Astrocyte (in vitro differentiated cells and primary cell): ENCODE measurements at regions not wholly inside any gene's neighbourhood (a gene's known extent, or its start where the extent isn't known, plus 50 kb on each side); places are given as distances from the start of the nearest gene placed in this dataset.

Experiments used
- DNase-seq: peaks from one replicate; pipeline ENCODE4 v3.0.0-alpha.2; 2010; ENCODE audit warnings: low read depth
- FAIRE-seq: peaks from 2 replicates; lab custom pipeline; 2011; peaks lifted over from hg19 to GRCh38; lab: Jason Lieb, UNC
- H2AFZ ChIP-seq: 2 replicates; pipeline ENCODE4 v1.6.0; 2012; ENCODE audit warnings: low read depth, low read length, inconsistent platforms
- H3K27ac ChIP-seq: 2 replicates; pipeline ENCODE4 v1.5.1; 2011; ENCODE audit warnings: low read depth, low read length, inconsistent platforms
- H3K27me3 ChIP-seq: 2 replicates; pipeline ENCODE4 v1.6.0; 2011; ENCODE audit warnings: low read length, inconsistent platforms; ENCODE audit not compliant: insufficient read depth
- H3K36me3 ChIP-seq: 2 replicates; pipeline ENCODE4 v1.5.1; 2011; ENCODE audit warnings: low read length, inconsistent platforms; ENCODE audit not compliant: insufficient read depth
- H3K4me1 ChIP-seq: 2 replicates; pipeline ENCODE4 v1.5.1; 2011; ENCODE audit warnings: low read length, inconsistent platforms; ENCODE audit not compliant: insufficient read depth
- H3K4me2 ChIP-seq: 2 replicates; pipeline ENCODE4 v1.6.0; 2012; ENCODE audit warnings: low read length, inconsistent platforms
- H3K4me3 ChIP-seq: 2 replicates; pipeline ENCODE4 v1.5.1; 2011; ENCODE audit warnings: low read depth, mild to moderate bottlenecking, low read length, inconsistent platforms; ENCODE audit not compliant: insufficient read depth
- H3K79me2 ChIP-seq: 2 replicates; pipeline ENCODE4 v1.6.0; 2012; ENCODE audit warnings: mild to moderate bottlenecking, low read length, inconsistent platforms; ENCODE audit not compliant: insufficient read depth
- H3K9ac ChIP-seq: 2 replicates; pipeline ENCODE4 v1.6.0; 2012; ENCODE audit warnings: mild to moderate bottlenecking, low read length, inconsistent platforms
- H3K9me3 ChIP-seq: 2 replicates; pipeline ENCODE4 v1.5.1; 2012; ENCODE audit warnings: low read depth, mild to moderate bottlenecking, low read length, inconsistent platforms; ENCODE audit not compliant: insufficient read depth
- H4K20me1 ChIP-seq: 2 replicates; pipeline ENCODE4 v1.6.0; 2012; ENCODE audit warnings: low read length, inconsistent platforms; ENCODE audit not compliant: insufficient read depth
- H3K27ac Mint-ChIP-seq: one replicate; pipeline ENCODE4 v1.8.0; 2021; ENCODE audit warnings: mild to moderate bottlenecking, mixed read lengths; ENCODE audit not compliant: unreplicated experiment
- H3K27me3 Mint-ChIP-seq: one replicate; pipeline ENCODE4 v1.8.0; 2021; ENCODE audit warnings: low read depth, mixed read lengths; ENCODE audit not compliant: unreplicated experiment
- H3K36me3 Mint-ChIP-seq: one replicate; pipeline ENCODE4 v1.8.0; 2021; ENCODE audit warnings: low read depth, mixed read lengths; ENCODE audit not compliant: unreplicated experiment
- H3K4me1 Mint-ChIP-seq: one replicate; pipeline ENCODE4 v1.8.0; 2021; ENCODE audit warnings: low read depth, mixed read lengths; ENCODE audit not compliant: unreplicated experiment
- H3K4me3 Mint-ChIP-seq: one replicate; pipeline ENCODE4 v1.8.0; 2021; ENCODE audit warnings: mild to moderate bottlenecking, moderate library complexity, mixed read lengths; ENCODE audit not compliant: unreplicated experiment
- H3K9me3 Mint-ChIP-seq: one replicate; pipeline ENCODE4 v1.8.0; 2021; ENCODE audit warnings: mild to moderate bottlenecking, mixed read lengths; ENCODE audit not compliant: unreplicated experiment
- EZH2 ChIP-seq: IDR thresholded peaks from 2 replicates; pipeline ENCODE4 v1.6.1; 2012; ENCODE audit warnings: mild to moderate bottlenecking, low read length, inconsistent platforms; ENCODE audit not compliant: insufficient read depth
- TF ChIP-seq, protein P1 (sequence below): IDR thresholded peaks from 2 replicates; pipeline ENCODE4 v1.5.1; 2011; ENCODE audit warnings: low read depth, mild to moderate bottlenecking, inconsistent platforms, low read length, moderate library complexity; ENCODE audit not compliant: insufficient read depth

DNA sequence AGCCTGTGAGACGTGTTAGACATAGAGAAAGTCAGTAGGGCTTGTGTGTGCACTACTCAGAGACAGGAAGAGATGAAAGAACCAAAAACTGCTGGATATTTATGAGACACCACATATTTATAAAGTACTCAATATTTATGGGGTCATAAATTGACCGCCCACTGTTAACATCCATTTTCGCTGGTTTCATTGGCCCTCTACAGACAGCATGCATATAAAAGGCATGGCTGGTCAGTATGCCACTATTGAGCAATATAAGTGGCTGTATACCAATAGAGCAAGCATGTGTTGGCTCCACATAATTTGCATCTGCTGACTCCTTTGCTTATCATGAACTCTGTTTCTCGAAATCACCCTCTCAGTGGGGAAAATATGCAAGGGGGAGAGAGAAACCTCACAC lies 110.3 kb upstream of the BTN3A2 start:
- Mint-ChIP-seq H3K9me3 (no peaks in the 10 kb centered on the region), H3K27ac (no peak overlapping the region), H3K4me1 (peaks cover 7% of the 10 kb centered on the region), H3K27me3 (no peaks in the 10 kb centered on the region), H3K36me3 (peaks cover 10% of the 10 kb centered on the region), H3K4me3 (peak overlapping the region; percentile 50)
- TF ChIP-seq EZH2 = no peak
- TF ChIP-seq, protein P1, sequence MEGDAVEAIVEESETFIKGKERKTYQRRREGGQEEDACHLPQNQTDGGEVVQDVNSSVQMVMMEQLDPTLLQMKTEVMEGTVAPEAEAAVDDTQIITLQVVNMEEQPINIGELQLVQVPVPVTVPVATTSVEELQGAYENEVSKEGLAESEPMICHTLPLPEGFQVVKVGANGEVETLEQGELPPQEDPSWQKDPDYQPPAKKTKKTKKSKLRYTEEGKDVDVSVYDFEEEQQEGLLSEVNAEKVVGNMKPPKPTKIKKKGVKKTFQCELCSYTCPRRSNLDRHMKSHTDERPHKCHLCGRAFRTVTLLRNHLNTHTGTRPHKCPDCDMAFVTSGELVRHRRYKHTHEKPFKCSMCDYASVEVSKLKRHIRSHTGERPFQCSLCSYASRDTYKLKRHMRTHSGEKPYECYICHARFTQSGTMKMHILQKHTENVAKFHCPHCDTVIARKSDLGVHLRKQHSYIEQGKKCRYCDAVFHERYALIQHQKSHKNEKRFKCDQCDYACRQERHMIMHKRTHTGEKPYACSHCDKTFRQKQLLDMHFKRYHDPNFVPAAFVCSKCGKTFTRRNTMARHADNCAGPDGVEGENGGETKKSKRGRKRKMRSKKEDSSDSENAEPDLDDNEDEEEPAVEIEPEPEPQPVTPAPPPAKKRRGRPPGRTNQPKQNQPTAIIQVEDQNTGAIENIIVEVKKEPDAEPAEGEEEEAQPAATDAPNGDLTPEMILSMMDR = no peak
- Histone ChIP-seq H3K36me3 (no peaks in the 10 kb centered on the region), H3K27me3 (no peaks in the 10 kb centered on the region), H3K27ac (no peak overlapping the region), H4K20me1 (no peaks in the 10 kb centered on the region), H3K4me1 (peaks cover 3% of the 10 kb centered on the region), H3K79me2 (peaks cover 4% of the 10 kb centered on the region), H3K4me3 (no peak overlapping the region), H3K4me2 (no peak overlapping the region), H2AFZ (no peak overlapping the region), H3K9me3 (no peaks in the 10 kb centered on the region), H3K9ac (no peak overlapping the region)
- DNase-seq = no peak
- no peak for FAIRE-seq

DNA sequence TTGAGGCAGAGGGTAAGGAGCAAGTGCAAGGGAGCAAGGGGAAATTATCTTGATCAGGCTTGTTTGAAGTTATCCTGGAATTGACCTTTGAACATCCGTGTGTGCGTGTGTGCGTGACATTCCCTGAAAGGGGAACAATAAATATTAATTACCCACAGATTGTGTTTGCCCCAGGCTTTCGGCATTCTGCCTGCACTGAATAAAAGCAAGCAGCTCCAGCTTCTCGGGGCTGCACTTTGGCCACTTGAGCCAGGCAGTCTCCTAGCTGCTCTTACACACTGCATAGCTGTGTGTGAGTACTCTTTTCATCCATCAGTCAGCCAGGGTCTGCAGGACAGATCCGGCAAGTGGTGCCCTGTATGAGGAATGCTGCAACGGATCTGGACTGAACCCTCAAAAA lies 107.7 kb upstream of the BTN3A2 start:
- no peak for TF ChIP-seq EZH2
- TF ChIP-seq, protein P1 = no peak
- Histone ChIP-seq H3K79me2 (peaks cover 4% of the 10 kb centered on the region), H3K4me3 (no peak overlapping the region), H2AFZ (no peak overlapping the region), H3K27ac (no peak overlapping the region), H4K20me1 (no peaks in the 10 kb centered on the region), H3K9ac (no peak overlapping the region), H3K4me2 (no peak overlapping the region), H3K4me1 (no peaks in the 10 kb centered on the region), H3K36me3 (no peaks in the 10 kb centered on the region), H3K27me3 (no peaks in the 10 kb centered on the region), H3K9me3 (no peaks in the 10 kb centered on the region)
- Mint-ChIP-seq H3K4me3 (no peak overlapping the region), H3K27me3 (no peaks in the 10 kb centered on the region), H3K9me3 (peaks cover 2% of the 10 kb centered on the region), H3K4me1 (peaks cover 5% of the 10 kb centered on the region), H3K36me3 (peaks cover 17% of the 10 kb centered on the region), H3K27ac (no peak overlapping the region)
- DNase-seq (no peak), FAIRE-seq (no peak)

DNA sequence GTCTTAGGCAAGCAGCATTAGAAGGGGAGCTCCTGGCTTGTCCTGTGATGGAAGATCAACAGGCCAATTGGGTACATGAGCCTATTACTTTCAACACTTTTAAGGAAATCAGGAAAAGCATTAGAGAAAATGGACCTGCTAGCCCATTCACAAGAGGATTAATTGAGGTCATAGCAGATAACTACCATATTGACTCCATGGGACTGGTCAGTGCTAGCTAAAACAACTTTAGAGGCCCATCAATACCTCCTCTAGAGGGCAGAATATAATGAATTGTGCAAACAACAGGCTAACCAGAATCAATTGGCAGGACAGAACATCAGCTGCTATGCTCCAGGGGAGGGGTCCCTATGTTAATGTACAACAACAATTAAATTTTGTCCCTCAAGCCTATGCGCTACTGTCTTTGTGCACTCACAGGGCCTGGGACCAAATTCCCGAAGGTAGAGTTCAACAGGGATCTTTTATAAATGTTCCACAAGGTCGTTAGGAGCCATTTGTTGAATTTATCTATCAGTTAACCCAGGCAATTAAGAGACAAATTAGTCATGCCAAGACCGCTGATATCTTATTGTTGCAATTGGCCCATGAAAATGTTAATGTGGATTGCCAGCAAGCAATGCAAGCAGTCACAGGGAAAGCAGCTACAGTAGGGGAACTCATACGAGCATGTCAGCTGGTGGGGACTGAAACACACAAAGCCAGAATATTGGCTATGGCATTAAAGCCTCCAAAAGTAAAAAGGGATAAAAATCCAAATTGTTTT lies 106.6 kb upstream of the BTN3A2 start:
- FAIRE-seq (no peak), DNase-seq (no peak)
- Histone ChIP-seq H3K36me3 (no peaks in the 10 kb centered on the region), H3K79me2 (no peaks in the 10 kb centered on the region), H4K20me1 (no peaks in the 10 kb centered on the region), H2AFZ (no peak overlapping the region), H3K9ac (no peak overlapping the region), H3K27me3 (no peaks in the 10 kb centered on the region), H3K4me3 (no peak overlapping the region), H3K27ac (no peak overlapping the region), H3K9me3 (no peaks in the 10 kb centered on the region), H3K4me2 (no peak overlapping the region), H3K4me1 (no peaks in the 10 kb centered on the region)
- peaks cover 17% of the 10 kb centered on the region for H3K36me3 Mint-ChIP-seq
- peaks cover 2% of the 10 kb centered on the region for H3K9me3 Mint-ChIP-seq
- peak overlapping the region; percentile 3 for H3K4me3 Mint-ChIP-seq
- peak overlapping the region; percentile 12 for H3K27ac Mint-ChIP-seq
- H3K4me1 Mint-ChIP-seq = peaks cover 3% of the 10 kb centered on the region
- H3K27me3 Mint-ChIP-seq = no peaks in the 10 kb centered on the region
- TF ChIP-seq EZH2 = no peak
- TF ChIP-seq, protein P1 = peak; percentile 13
